Breast epithelium (tissue), 3 donors: ENCODE measurements at regions not wholly inside any gene's neighbourhood (a gene's known extent, or its start where the extent isn't known, plus 50 kb on each side); places are given as distances from the start of the nearest gene placed in this dataset.

Experiments
- CTCF ChIP-seq, 3 donors: fragments of 450-650 bp; IDR thresholded peaks; one replicate each; pipeline ENCODE4 v1.5.1; 2016 to 2017; ENCODE audit warnings: antibody characterized with exemption in 3 of 3, mild to moderate bottlenecking in 3 of 3, moderate library complexity in 3 of 3
- POLR2A ChIP-seq: fragments of 450-650 bp; IDR thresholded peaks from one replicate; pipeline ENCODE4 v1.6.1; 2016; ENCODE audit warnings: antibody characterized with exemption, mild to moderate bottlenecking, moderate library complexity

GRCh38 chr9:129386812-129387177 is 208.7 kb upstream of the IER5L start:
- TF ChIP-seq CTCF (IDR thresholded peaks at IDR 0.05) = no peak
- TF ChIP-seq POLR2A = no peak
